Activated CD4-positive, alpha-beta memory T cell treated with anti-CD3 and anti-CD28 coated beads for 36 hours (primary cell): ENCODE measurements at regions not wholly inside any gene's neighbourhood (a gene's known extent, or its start where the extent isn't known, plus 50 kb on each side); places are given as distances from the start of the nearest gene placed in this dataset.

Experiments used
- CTCF ChIA-PET: fragments of 350-600 bp; sonication (Branson Sonifier 250); formaldehyde crosslinking; loops from one replicate; lab custom pipeline; 2021; ENCODE audit warnings: antibody characterized with exemption, inconsistent platforms; lab: Charles Lee
- POLR2A ChIA-PET: fragments of 350-600 bp; sonication (Branson Sonifier 250); formaldehyde crosslinking; loops from one replicate; lab custom pipeline; 2021; ENCODE audit warnings: antibody characterized with exemption; lab: Charles Lee
- DNase-seq: peaks from one replicate; pipeline ENCODE4 v3.0.0-alpha.2; 2020
- H3K27ac Mint-ChIP-seq: one replicate; pipeline ENCODE4 v1.8.0; 2021; ENCODE audit warnings: mixed read lengths
- H3K27me3 Mint-ChIP-seq: one replicate; pipeline ENCODE4 v1.8.0; 2021; ENCODE audit warnings: mixed read lengths
- H3K36me3 Mint-ChIP-seq: one replicate; pipeline ENCODE4 v1.8.0; 2021; ENCODE audit warnings: mixed read lengths
- H3K4me1 Mint-ChIP-seq: one replicate; pipeline ENCODE4 v1.8.0; 2021; ENCODE audit warnings: low read depth, mixed read lengths
- H3K4me3 Mint-ChIP-seq: one replicate; pipeline ENCODE4 v1.8.0; 2021; ENCODE audit warnings: mild to moderate bottlenecking, mixed read lengths
- H3K9me3 Mint-ChIP-seq: one replicate; pipeline ENCODE4 v1.8.0; 2021; ENCODE audit warnings: mixed read lengths
- intact Hi-C: fragments of 100-400 bp; cut with micrococcal nuclease; formaldehyde crosslinking; loops from one replicate; pipeline ENCODE4 v1.15.1; 2023

- DNase-seq = no peak
- intact Hi-C loops = no loop called here
- POLR2A ChIA-PET = no interaction called here
- peaks cover 3% of the 10 kb centered on the region for H3K4me1 Mint-ChIP-seq
- H3K27me3 Mint-ChIP-seq = no peaks in the 10 kb centered on the region
- CTCF ChIA-PET = no interaction called here
- H3K27ac Mint-ChIP-seq = no peak overlapping the region
- H3K9me3 Mint-ChIP-seq = peaks cover 4% of the 10 kb centered on the region
- H3K4me3 Mint-ChIP-seq = no peak overlapping the region
- H3K36me3 Mint-ChIP-seq = no peaks in the 10 kb centered on the region
These were observed 103.3 kb upstream of the LEF1 start for GRCh38 chr4:108272046-108272445.

DNA sequence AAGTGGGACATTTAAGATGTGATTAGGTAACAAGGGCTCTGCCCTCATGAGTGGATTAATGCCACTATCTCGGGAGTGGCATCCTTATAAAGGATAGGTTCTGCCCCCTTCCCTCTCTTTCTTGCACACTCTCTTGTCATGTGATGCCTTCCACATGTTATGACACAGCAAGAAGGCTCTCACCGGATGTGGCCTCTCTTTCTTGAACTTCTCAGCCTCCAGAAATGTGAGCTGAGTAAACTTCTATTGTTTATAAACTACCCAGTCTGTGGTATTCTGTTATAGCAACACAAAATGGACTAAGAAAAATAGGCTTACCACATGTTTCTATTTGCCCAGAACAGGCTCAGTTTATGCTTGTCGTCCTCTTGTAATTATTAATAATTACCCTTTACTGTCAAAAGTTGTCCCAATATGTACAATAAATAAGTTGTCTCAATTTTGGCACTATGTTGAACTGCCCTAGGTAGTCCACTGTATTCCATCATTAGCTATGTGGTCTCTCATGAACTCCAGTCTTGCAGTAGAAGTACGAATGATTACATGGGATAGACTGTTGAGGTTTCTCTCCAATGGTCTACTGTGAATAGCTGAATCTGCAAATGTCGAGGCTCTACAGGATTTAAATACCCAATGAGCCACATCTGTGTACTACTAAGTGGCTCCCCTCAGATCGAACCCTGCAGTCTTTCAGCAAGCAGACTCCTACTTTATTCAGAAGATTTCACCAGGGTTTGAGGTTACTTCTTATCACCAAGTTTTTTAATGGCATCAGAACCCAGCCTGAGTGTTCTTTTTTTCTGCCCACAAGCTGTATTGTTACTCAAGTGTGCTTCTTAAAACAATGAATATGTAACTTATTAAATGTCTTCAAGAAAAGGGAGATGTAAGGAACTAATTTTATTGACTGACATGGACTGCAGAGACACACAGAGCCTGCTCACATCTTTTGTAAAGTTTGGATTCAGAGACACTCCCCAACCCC is 102.0 kb upstream of the LEF1 start:
- no peak overlapping the region for H3K27ac Mint-ChIP-seq
- intact Hi-C loops = no loop called here
- no peak for DNase-seq
- POLR2A ChIA-PET = no interaction called here
- H3K9me3 Mint-ChIP-seq = peaks cover 4% of the 10 kb centered on the region
- CTCF ChIA-PET = no interaction called here
- H3K4me1 Mint-ChIP-seq = peaks cover 3% of the 10 kb centered on the region
- no peaks in the 10 kb centered on the region for H3K27me3 Mint-ChIP-seq
- no peaks in the 10 kb centered on the region for H3K36me3 Mint-ChIP-seq
- no peak overlapping the region for H3K4me3 Mint-ChIP-seq

DNA sequence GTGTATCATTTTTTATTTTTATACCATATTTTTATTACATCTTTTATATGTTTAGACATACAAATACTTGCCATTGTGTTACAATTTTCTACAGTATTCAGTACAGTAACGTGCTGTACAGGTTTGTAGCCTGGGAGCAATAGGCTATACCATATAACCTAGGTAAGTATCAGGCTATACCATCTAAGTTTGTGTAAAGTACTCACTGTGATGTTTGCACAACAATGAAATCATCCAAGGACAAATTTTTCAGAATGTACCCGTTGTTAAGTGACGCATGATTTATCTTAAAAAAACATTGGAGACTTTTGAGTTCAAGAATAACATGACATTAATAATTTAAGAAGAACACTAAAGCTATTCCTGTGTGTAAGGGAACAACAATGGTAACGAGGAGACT is 96.0 kb upstream of the LEF1 start:
- Mint-ChIP-seq H3K27ac (no peak overlapping the region), H3K4me1 (no peaks in the 10 kb centered on the region), H3K4me3 (no peak overlapping the region), H3K36me3 (no peaks in the 10 kb centered on the region), H3K27me3 (no peaks in the 10 kb centered on the region), H3K9me3 (peaks cover 4% of the 10 kb centered on the region)
- no peak for DNase-seq
- ChIA-PET POLR2A (no interaction called here), CTCF (no interaction called here)
- intact Hi-C loops = no loop called here

DNA sequence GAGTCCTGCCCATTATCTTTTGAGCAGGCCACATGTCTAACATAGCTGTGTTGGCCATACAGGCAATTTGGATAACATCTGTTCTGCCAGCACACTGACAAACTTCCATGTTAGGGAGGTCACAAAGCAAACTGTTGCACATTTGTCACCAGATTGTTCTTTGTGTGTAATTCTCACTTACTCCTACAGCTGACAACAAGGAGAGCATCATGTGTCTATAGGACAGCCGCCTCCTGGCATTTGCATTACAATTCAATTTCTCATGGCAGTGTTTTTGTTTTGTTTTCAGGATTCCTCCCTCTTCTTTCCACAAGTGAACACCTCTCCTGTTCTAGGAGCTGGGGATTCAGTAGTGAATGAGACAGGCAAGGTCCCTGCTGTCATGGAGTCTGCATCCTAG is 94.3 kb upstream of the LEF1 start:
- no peak for DNase-seq
- no peaks in the 10 kb centered on the region for H3K27me3 Mint-ChIP-seq
- H3K4me1 Mint-ChIP-seq = no peaks in the 10 kb centered on the region
- intact Hi-C loops = no loop called here
- ChIA-PET POLR2A (no interaction called here), CTCF (no interaction called here)
- peaks cover 2% of the 10 kb centered on the region for H3K9me3 Mint-ChIP-seq
- H3K27ac Mint-ChIP-seq = no peak overlapping the region
- H3K36me3 Mint-ChIP-seq = no peaks in the 10 kb centered on the region
- no peak overlapping the region for H3K4me3 Mint-ChIP-seq

DNA sequence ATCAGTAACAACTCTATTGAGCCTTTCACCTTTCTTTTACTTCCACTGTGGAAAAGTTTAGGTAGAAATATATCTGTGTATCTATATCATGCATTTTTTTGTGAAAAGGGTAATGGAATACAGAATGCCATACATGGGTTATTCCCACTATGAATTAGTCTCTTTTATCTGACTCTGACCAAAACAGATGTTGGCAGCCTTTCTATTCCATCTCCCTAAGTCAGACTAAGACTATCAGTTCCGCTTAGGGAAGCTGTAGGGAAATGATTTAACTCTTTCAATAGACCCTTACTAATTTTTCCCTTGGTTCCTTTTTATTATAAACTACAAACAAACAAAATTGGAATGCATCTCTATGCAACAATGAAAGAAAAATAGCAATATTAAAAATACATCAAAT is 92.3 kb upstream of the LEF1 start:
- Mint-ChIP-seq H3K36me3 (no peaks in the 10 kb centered on the region), H3K4me1 (no peaks in the 10 kb centered on the region), H3K27me3 (no peaks in the 10 kb centered on the region), H3K9me3 (no peaks in the 10 kb centered on the region), H3K27ac (no peak overlapping the region), H3K4me3 (no peak overlapping the region)
- POLR2A ChIA-PET = no interaction called here
- intact Hi-C loops = no loop called here
- no peak for DNase-seq
- CTCF ChIA-PET = interaction anchor here (1.2 kb wide), 1 partner anchor 242 kb away, joined by 4 read pairs; no protein-coding TSS in a partner anchor

- H3K27ac Mint-ChIP-seq = no peak overlapping the region
- no peaks in the 10 kb centered on the region for H3K9me3 Mint-ChIP-seq
- no peaks in the 10 kb centered on the region for H3K27me3 Mint-ChIP-seq
- H3K4me3 Mint-ChIP-seq = no peak overlapping the region
- intact Hi-C loops = no loop called here
- POLR2A ChIA-PET = no interaction called here
- CTCF ChIA-PET = no interaction called here
- H3K36me3 Mint-ChIP-seq = no peaks in the 10 kb centered on the region
- no peak for DNase-seq
- no peaks in the 10 kb centered on the region for H3K4me1 Mint-ChIP-seq
These were observed 87.8 kb upstream of the LEF1 start for GRCh38 chr4:108256538-108256937.

DNA sequence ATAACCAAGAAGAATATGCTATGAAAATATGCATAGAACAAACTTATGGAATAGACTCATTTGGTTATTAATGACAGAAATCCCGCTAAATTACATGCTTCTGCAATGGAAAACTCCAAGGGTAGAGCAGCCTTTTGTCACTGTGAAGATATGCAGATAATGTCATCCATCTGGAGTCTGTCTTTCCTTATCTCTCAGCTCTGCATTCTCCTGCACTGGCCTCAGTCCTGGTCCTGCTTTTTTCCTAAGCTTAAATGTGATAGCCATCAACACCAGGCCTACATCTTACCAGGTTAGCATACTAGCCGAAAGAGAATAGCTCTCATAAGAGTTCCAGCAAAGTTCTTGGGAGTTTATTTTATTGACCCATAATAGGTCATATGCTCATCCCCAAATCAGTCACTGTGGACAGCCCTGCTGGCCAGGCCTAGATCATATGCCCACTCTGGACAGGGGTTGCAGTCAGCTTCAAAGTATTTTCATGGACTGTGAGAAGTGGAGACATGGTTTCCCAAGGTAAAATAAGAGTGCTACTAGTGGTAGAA is 86.5 kb upstream of the LEF1 start:
- Mint-ChIP-seq H3K9me3 (no peaks in the 10 kb centered on the region), H3K4me1 (no peaks in the 10 kb centered on the region), H3K4me3 (no peak overlapping the region), H3K27me3 (no peaks in the 10 kb centered on the region), H3K36me3 (no peaks in the 10 kb centered on the region), H3K27ac (no peak overlapping the region)
- intact Hi-C loops = no loop called here
- CTCF ChIA-PET = no interaction called here
- no peak for DNase-seq
- POLR2A ChIA-PET = no interaction called here

DNA sequence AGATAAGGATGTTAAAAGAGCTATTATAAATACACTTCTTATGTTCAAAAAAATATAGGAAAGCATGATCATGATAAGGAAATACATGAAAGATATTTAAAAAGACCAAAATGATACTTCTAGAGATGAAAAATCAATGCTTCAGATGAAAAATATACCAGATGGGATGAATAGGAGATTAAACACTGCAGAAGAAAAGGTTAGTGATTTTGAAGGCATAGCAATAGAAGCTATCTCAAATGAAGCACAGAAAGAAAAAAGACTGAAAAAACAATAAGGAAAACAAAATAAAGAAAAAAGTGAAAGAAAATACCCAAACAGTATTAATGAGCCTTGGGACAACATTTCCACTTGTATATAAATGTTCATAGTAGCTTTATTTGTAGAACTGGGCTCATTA is 80.7 kb upstream of the LEF1 start:
- Mint-ChIP-seq H3K27me3 (no peaks in the 10 kb centered on the region), H3K4me1 (peaks cover 6% of the 10 kb centered on the region), H3K9me3 (peaks cover 6% of the 10 kb centered on the region), H3K36me3 (peaks cover 2% of the 10 kb centered on the region), H3K4me3 (no peak overlapping the region), H3K27ac (no peak overlapping the region)
- DNase-seq = no peak
- ChIA-PET CTCF (no interaction called here), POLR2A (no interaction called here)
- intact Hi-C loops = no loop called here

DNA sequence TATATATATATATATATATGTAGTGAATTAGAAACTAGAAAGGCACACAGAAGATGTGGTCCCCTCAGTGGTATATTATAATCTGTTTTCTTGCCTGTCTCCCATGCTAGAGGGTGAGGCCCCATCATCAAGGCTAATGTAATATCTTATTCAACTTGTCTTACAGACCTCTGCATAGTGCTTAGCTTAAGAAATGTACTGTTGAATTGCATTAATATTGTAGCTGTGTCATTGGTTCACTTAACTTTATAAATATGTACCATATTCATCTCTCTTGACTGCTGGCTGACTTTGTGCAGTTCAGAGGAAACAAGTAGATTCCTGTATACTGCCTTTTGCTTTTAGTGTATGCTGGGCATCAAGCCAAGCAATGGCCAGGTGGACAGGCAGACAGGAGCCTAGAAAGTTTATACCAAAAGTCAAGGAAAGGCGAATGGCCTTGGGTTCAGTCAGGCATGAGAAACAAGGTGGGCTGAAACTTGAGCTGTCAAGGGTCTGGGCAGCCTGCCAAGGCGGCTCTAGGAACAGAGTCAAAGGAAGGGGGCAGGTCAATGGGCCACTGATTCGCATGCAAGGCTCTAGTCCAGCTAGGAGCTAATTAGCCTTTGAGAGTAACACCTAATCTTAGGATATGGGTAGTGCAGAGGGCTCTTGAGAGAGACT is 78.8 kb upstream of the LEF1 start:
- Mint-ChIP-seq H3K27me3 (no peaks in the 10 kb centered on the region), H3K36me3 (peaks cover 2% of the 10 kb centered on the region), H3K27ac (no peak overlapping the region), H3K9me3 (peaks cover 6% of the 10 kb centered on the region), H3K4me1 (peaks cover 7% of the 10 kb centered on the region), H3K4me3 (no peak overlapping the region)
- no peak for DNase-seq
- intact Hi-C loops = no loop called here
- ChIA-PET POLR2A (no interaction called here), CTCF (no interaction called here)

DNA sequence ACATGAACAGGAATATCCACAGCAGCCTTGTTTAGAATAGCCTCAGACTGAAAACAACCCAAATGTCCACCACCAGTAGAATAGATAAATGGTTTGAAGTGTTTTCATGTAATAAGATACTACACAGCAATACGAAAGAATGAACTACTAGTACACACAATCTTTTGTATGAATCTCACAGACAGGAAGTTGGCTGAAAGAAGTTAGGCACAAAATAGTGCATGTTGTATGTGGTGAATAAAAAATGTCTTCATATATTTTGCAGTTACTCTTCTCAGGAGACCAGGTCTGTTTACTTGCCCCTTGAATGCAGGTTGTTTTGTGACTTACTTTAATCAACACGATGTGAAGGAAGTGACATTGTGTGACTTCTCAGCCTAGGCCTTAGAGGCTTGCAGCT is 75.9 kb upstream of the LEF1 start:
- no peak overlapping the region for H3K4me3 Mint-ChIP-seq
- peaks cover 6% of the 10 kb centered on the region for H3K9me3 Mint-ChIP-seq
- H3K27me3 Mint-ChIP-seq = no peaks in the 10 kb centered on the region
- H3K36me3 Mint-ChIP-seq = peaks cover 2% of the 10 kb centered on the region
- no peak overlapping the region for H3K27ac Mint-ChIP-seq
- ChIA-PET POLR2A (no interaction called here), CTCF (no interaction called here)
- DNase-seq = no peak
- intact Hi-C loops = no loop called here
- H3K4me1 Mint-ChIP-seq = peaks cover 7% of the 10 kb centered on the region

DNA sequence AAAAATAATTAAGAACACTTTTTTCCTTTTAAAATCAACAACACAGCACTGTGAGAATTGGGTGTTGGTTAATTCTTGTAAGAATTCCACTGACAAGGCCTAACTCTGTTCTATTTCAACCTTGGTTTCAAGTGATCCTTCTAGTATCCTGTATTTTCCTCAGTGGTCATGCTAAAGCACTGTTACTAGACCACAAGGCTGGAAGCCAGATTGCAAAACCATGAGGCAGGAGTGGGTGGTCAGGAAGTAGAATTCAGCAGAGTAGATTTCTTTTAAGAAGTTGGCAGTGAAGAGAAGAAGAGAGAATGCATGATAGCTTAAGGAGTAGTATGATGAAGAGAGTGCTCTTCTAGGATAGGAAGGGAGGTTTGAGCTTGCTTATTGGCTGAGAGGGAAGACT is 71.6 kb upstream of the LEF1 start:
- H3K27me3 Mint-ChIP-seq = no peaks in the 10 kb centered on the region
- H3K4me1 Mint-ChIP-seq = peaks cover 7% of the 10 kb centered on the region
- H3K4me3 Mint-ChIP-seq = no peak overlapping the region
- no peaks in the 10 kb centered on the region for H3K9me3 Mint-ChIP-seq
- H3K36me3 Mint-ChIP-seq = no peaks in the 10 kb centered on the region
- ChIA-PET POLR2A (no interaction called here), CTCF (interaction anchor here (0.9 kb wide), 1 partner anchor 191 kb away, joined by 5 read pairs; no protein-coding TSS in a partner anchor)
- intact Hi-C loops = no loop called here
- no peak for DNase-seq
- H3K27ac Mint-ChIP-seq = no peak overlapping the region

GRCh38 chr4:108237693-108238092 is 69.0 kb upstream of the LEF1 start:
- Mint-ChIP-seq H3K27ac (no peak overlapping the region), H3K36me3 (no peaks in the 10 kb centered on the region), H3K27me3 (no peaks in the 10 kb centered on the region), H3K4me1 (no peaks in the 10 kb centered on the region), H3K9me3 (no peaks in the 10 kb centered on the region), H3K4me3 (no peak overlapping the region)
- no peak for DNase-seq
- ChIA-PET POLR2A (no interaction called here), CTCF (no interaction called here)
- intact Hi-C loops = no loop called here
